ENCODE measurements at regions not wholly inside any gene's neighbourhood (a gene's known extent, or its start where the extent isn't known, plus 50 kb on each side); places are given as distances from the start of the nearest gene placed in this dataset.

- no peak for TF ChIP-seq CTCF (IDR thresholded peaks at IDR 0.05; ENCODE audit: extremely low read depth, missing control alignments)
- DNase-seq (ENCODE audit: low spot score): no peak
Observed at GRCh38 chr1:222114536-222115156, 372.8 kb upstream of the DUSP10 start.

GRCh38 chr1:222109836-222110235 is 367.9 kb upstream of the DUSP10 start:
- TF ChIP-seq CTCF (IDR thresholded peaks at IDR 0.05; ENCODE audit: extremely low read depth, missing control alignments): no peak
- no peak for DNase-seq (ENCODE audit: low spot score)

GRCh38 chr1:222107975-222108374 is 366.1 kb upstream of the DUSP10 start:
- DNase-seq (ENCODE audit: low spot score): no peak
- no peak for TF ChIP-seq CTCF (IDR thresholded peaks at IDR 0.05; ENCODE audit: extremely low read depth, missing control alignments)

GRCh38 chr1:222107267-222107666 is 365.4 kb upstream of the DUSP10 start:
- no peak for TF ChIP-seq CTCF (IDR thresholded peaks at IDR 0.05; ENCODE audit: extremely low read depth, missing control alignments)

GRCh38 chr1:222106377-222106776 is 364.5 kb upstream of the DUSP10 start:
- no peak for DNase-seq (ENCODE audit: low spot score)
- no peak for TF ChIP-seq CTCF (IDR thresholded peaks at IDR 0.05; ENCODE audit: extremely low read depth, missing control alignments)

More at GRCh38 chr1:222107267-222107666, 365.4 kb upstream of the DUSP10 start:
- DNase-seq (ENCODE audit: low spot score): no peak

GRCh38 chr1:222105861-222106260 is 364.0 kb upstream of the DUSP10 start:
- DNase-seq (ENCODE audit: low spot score): no peak

GRCh38 chr1:222105393-222105737 is 363.5 kb upstream of the DUSP10 start:
- TF ChIP-seq CTCF (IDR thresholded peaks at IDR 0.05; ENCODE audit: extremely low read depth, missing control alignments): no peak
- DNase-seq (ENCODE audit: low spot score): no peak

More at GRCh38 chr1:222105861-222106260, 364.0 kb upstream of the DUSP10 start:
- no peak for TF ChIP-seq CTCF (IDR thresholded peaks at IDR 0.05; ENCODE audit: extremely low read depth, missing control alignments)

Measured in GM20000 (cell line).